ENCODE measurements at regions not wholly inside any gene's neighbourhood (a gene's known extent, or its start where the extent isn't known, plus 50 kb on each side); places are given as distances from the start of the nearest gene placed in this dataset.

GRCh38 chr10:121662531-121662930 is 64.3 kb upstream of the FGFR2 start:
- TF ChIP-seq BHLHE40 (IDR thresholded peaks at IDR 0.05; ENCODE audit: low read length) (no peak), CTCF (IDR thresholded peaks at IDR 0.05 in 2 of 3, conservative IDR thresholded peaks at IDR 0.05 in 1 of 3; ENCODE audit: insufficient read depth in 2 of 3, low read depth in 1 of 3, low read length in 3 of 3) (no peak), TCF7 (IDR thresholded peaks at IDR 0.05; ENCODE audit: borderline replicate concordance) (no peak), MGA (IDR thresholded peaks at IDR 0.05) (no peak), SOX6 (IDR thresholded peaks at IDR 0.05) (no peak)

Measured in K562 (cell line).